HEK293 (cell line): ENCODE measurements at regions not wholly inside any gene's neighbourhood (a gene's known extent, or its start where the extent isn't known, plus 50 kb on each side); places are given as distances from the start of the nearest gene placed in this dataset.

Source experiments
- CTCF ChIA-PET: fragments of 350-600 bp; formaldehyde crosslinking; extraction: SDS; loops from one replicate; lab custom pipeline; 2021; ENCODE audit warnings: antibody characterized with exemption; lab: Yijun Ruan, JAX
- POLR2A ChIA-PET: fragments of 300-600 bp; formaldehyde crosslinking; extraction: SDS; loops from one replicate; lab custom pipeline; 2020; ENCODE audit warnings: antibody characterized with exemption, inconsistent platforms; lab: Yijun Ruan, JAX
- H3K27ac ChIP-seq: fragments of 200-500 bp; sonication (Bioruptor generic); 2 replicates; pipeline ENCODE4 v1.5.1; 2014; ENCODE audit warnings: low read depth, low read length, control low read depth, inconsistent platforms; ENCODE audit errors: extremely low read depth
- H3K36me3 ChIP-seq, 2 experiments: fragments of 200-500 bp in 1 of 2; sonication (Bioruptor generic) in 1 of 2; 1 replicate in 1 of 2; 2 replicates in 1 of 2; pipeline ENCODE4 v1.5.1; 2014 to 2017; ENCODE audit warnings: inconsistent platforms in 2 of 2, low read length in 2 of 2; ENCODE audit not compliant: control insufficient read depth in 2 of 2, insufficient read depth in 1 of 2
- H3K4me1 ChIP-seq: fragments of 200-500 bp; sonication (Bioruptor generic); 2 replicates; pipeline ENCODE4 v1.5.1; 2014; ENCODE audit warnings: mild to moderate bottlenecking, low read length, inconsistent platforms; ENCODE audit not compliant: control insufficient read depth, insufficient read depth
- H3K4me3 ChIP-seq: 2 replicates; pipeline ENCODE4 v1.5.1; 2011; ENCODE audit warnings: low read depth, mild to moderate bottlenecking, control low read depth, low read length, moderate library complexity
- H3K9me3 ChIP-seq: fragments of 200-500 bp; sonication (Bioruptor generic); 2 replicates; pipeline ENCODE4 v1.5.1; 2014; ENCODE audit warnings: low read depth, low read length, inconsistent platforms; ENCODE audit not compliant: control insufficient read depth, insufficient read depth
- ATF2 ChIP-seq: fragments of 450-650 bp; formaldehyde crosslinking; IDR thresholded peaks from 2 replicates; pipeline ENCODE4 v1.5.1; 2016; ENCODE audit warnings: missing biosample characterization, missing genetic modification characterization, low read depth
- GFI1B ChIP-seq: fragments of 450-650 bp; formaldehyde crosslinking; IDR thresholded peaks from 2 replicates; pipeline ENCODE4 v1.5.1; 2016; ENCODE audit warnings: missing biosample characterization, missing genetic modification characterization
- MZF1 ChIP-seq: fragments of 450-650 bp; formaldehyde crosslinking; IDR thresholded peaks from 2 replicates; pipeline ENCODE4 v1.5.1; 2017; ENCODE audit warnings: missing biosample characterization, missing genetic modification characterization, borderline replicate concordance
- PBX3 ChIP-seq: sonication (generic); formaldehyde crosslinking; IDR thresholded peaks from 2 replicates; pipeline ENCODE4 v1.8.1; 2022; ENCODE audit warnings: mild to moderate bottlenecking, moderate library complexity, missing genetic modification reagents
- REST ChIP-seq: fragments of 450-650 bp; formaldehyde crosslinking; IDR thresholded peaks from 2 replicates; pipeline ENCODE4 v1.5.1; 2016; ENCODE audit warnings: missing biosample characterization, missing genetic modification characterization
- TCF7L2 ChIP-seq: IDR thresholded peaks from 2 replicates; pipeline ENCODE4 v1.6.1; 2011; ENCODE audit warnings: low read depth, mild to moderate bottlenecking, inconsistent platforms, low read length, moderate library complexity, borderline replicate concordance
- ZBTB7A ChIP-seq: fragments of 450-650 bp; formaldehyde crosslinking; IDR thresholded peaks from 2 replicates; pipeline ENCODE4 v1.5.1; 2016; ENCODE audit warnings: low read depth, missing biosample characterization, missing genetic modification characterization
- ZFHX2 ChIP-seq: fragments of 450-650 bp; formaldehyde crosslinking; conservative IDR thresholded peaks from 2 replicates; pipeline ENCODE4 v1.5.1; 2016; ENCODE audit warnings: missing biosample characterization, missing genetic modification characterization
- ZNF112 ChIP-seq: fragments of 450-650 bp; formaldehyde crosslinking; IDR thresholded peaks from 2 replicates; pipeline ENCODE4 v1.5.0; 2017; ENCODE audit warnings: missing biosample characterization, missing genetic modification characterization
- ZNF174 ChIP-seq: fragments of 450-650 bp; formaldehyde crosslinking; IDR thresholded peaks from 2 replicates; pipeline ENCODE4 v1.5.0; 2017; ENCODE audit warnings: missing biosample characterization, mild to moderate bottlenecking, missing genetic modification characterization
- ZNF184 ChIP-seq: fragments of 450-650 bp; IDR thresholded peaks from 2 replicates; pipeline ENCODE4 v1.5.1; 2018; ENCODE audit warnings: missing biosample characterization, mild to moderate bottlenecking, missing genetic modification characterization
- ZNF221 ChIP-seq: fragments of 450-650 bp; formaldehyde crosslinking; IDR thresholded peaks from 2 replicates; pipeline ENCODE4 v1.5.1; 2017; ENCODE audit warnings: missing biosample characterization, missing genetic modification characterization, borderline replicate concordance
- ZNF274 ChIP-seq, 2 experiments: fragments of 200-500 bp in 1 of 2; fragments of 450-650 bp in 1 of 2; sonication (Bioruptor generic) in 1 of 2; formaldehyde crosslinking in 1 of 2; IDR thresholded peaks; 2 replicates each; pipeline versions ENCODE4 v1.5.1 to v1.6.1; 2014 to 2016; ENCODE audit warnings: borderline replicate concordance in 1 of 2, inconsistent platforms in 1 of 2, low read length in 1 of 2, missing biosample characterization in 1 of 2, missing genetic modification characterization in 1 of 2
- ZNF311 ChIP-seq: fragments of 450-650 bp; formaldehyde crosslinking; IDR thresholded peaks from 2 replicates; pipeline ENCODE4 v1.5.1; 2017; ENCODE audit warnings: missing biosample characterization, missing genetic modification characterization, borderline replicate concordance
- ZNF341 ChIP-seq: fragments of 450-650 bp; formaldehyde crosslinking; IDR thresholded peaks from 2 replicates; pipeline ENCODE4; 2016; ENCODE audit warnings: low read depth, missing biosample characterization, missing genetic modification characterization
- ZNF398 ChIP-seq: fragments of 450-650 bp; formaldehyde crosslinking; IDR thresholded peaks from 2 replicates; pipeline ENCODE4 v1.5.1; 2017; ENCODE audit warnings: missing biosample characterization, missing genetic modification characterization
- ZNF510 ChIP-seq: fragments of 450-650 bp; formaldehyde crosslinking; IDR thresholded peaks from 2 replicates; pipeline ENCODE4 v1.5.1; 2018; ENCODE audit warnings: mild to moderate bottlenecking, missing genetic modification characterization, missing biosample characterization; ENCODE audit not compliant: insufficient replicate concordance
- ZNF513 ChIP-seq: fragments of 450-650 bp; IDR thresholded peaks from 2 replicates; pipeline ENCODE4 v1.5.1; 2018; ENCODE audit warnings: missing biosample characterization, missing genetic modification characterization
- ZNF544 ChIP-seq: fragments of 450-650 bp; formaldehyde crosslinking; IDR thresholded peaks from 2 replicates; pipeline ENCODE4 v1.5.0; 2017; ENCODE audit warnings: missing biosample characterization, missing genetic modification characterization
- ZNF626 ChIP-seq: fragments of 450-650 bp; sonication (Bioruptor Pico); formaldehyde crosslinking; IDR thresholded peaks from 2 replicates; pipeline ENCODE4 v1.5.1; 2018; ENCODE audit warnings: missing biosample characterization, missing genetic modification characterization, inconsistent platforms
- ZNF664 ChIP-seq: fragments of 450-650 bp; formaldehyde crosslinking; IDR thresholded peaks from 2 replicates; pipeline ENCODE4 v1.5.1; 2016; ENCODE audit warnings: missing biosample characterization, missing genetic modification characterization
- ZNF677 ChIP-seq: fragments of 450-650 bp; IDR thresholded peaks from 2 replicates; pipeline ENCODE4 v1.5.0; 2018; ENCODE audit warnings: missing biosample characterization, mild to moderate bottlenecking, missing genetic modification characterization, moderate library complexity
- ZNF76 ChIP-seq: fragments of 450-650 bp; formaldehyde crosslinking; IDR thresholded peaks from 2 replicates; pipeline ENCODE4; 2016; ENCODE audit warnings: low read depth, missing biosample characterization, missing genetic modification characterization, borderline replicate concordance

- H3K9me3 ChIP-seq: no peaks in the 10 kb centered on the region
- no peaks in the 10 kb centered on the region for H3K36me3 ChIP-seq
- H3K27ac ChIP-seq: no peak overlapping the region
- ChIA-PET POLR2A (no interaction called here), CTCF (interaction anchor here (0.5 to 0.7 kb wide), 2 partner anchors 145 to 1372 kb away, joined by 3 read pairs; no protein-coding TSS in a partner anchor)
- no peaks in the 10 kb centered on the region for H3K4me1 ChIP-seq
- no peak overlapping the region for H3K4me3 ChIP-seq
- TF ChIP-seq MZF1 (tag by site-specific recombination) (no peak), ZNF221 (tag by site-specific recombination) (no peak), ZNF184 (tag by site-specific recombination) (no peak), GFI1B (tag by site-specific recombination) (no peak), ATF2 (tag by site-specific recombination) (no peak), ZNF398 (tag by site-specific recombination) (no peak), ZNF174 (tag by site-specific recombination) (no peak), ZNF510 (no peak), ZNF513 (no peak)
Observed at GRCh38 chr3:99418209-99418635, 220.2 kb upstream of the COL8A1 start.

GRCh38 chr3:99413504-99413903 lies 224.9 kb upstream of the COL8A1 start:
- POLR2A ChIA-PET: no interaction called here
- CTCF ChIA-PET: no interaction called here
- no peak overlapping the region for H3K27ac ChIP-seq
- no peaks in the 10 kb centered on the region for H3K9me3 ChIP-seq
- no peak overlapping the region for H3K4me3 ChIP-seq
- H3K36me3 ChIP-seq: no peaks in the 10 kb centered on the region
- H3K4me1 ChIP-seq: peaks cover 2% of the 10 kb centered on the region; the same call in 1 of the 2 replicates
- TF ChIP-seq ZNF76 (tag by site-specific recombination): no peak
- no peak for TF ChIP-seq ZNF544 (tag by site-specific recombination)
- no peak for TF ChIP-seq REST
- no peak for TF ChIP-seq ZFHX2 (tag by site-specific recombination)
- TF ChIP-seq ZBTB7A: no peak
- no peak for TF ChIP-seq PBX3
- no peak for TF ChIP-seq ZNF626 (tag by site-specific recombination)
- TF ChIP-seq ZNF341 (tag by site-specific recombination): no peak
- TF ChIP-seq ZNF664 (tag by site-specific recombination): no peak
- no peak for TF ChIP-seq ZNF274 (IDR thresholded peaks at IDR 0.05; ENCODE audit: low read length)
- TF ChIP-seq ZNF274 (tag by site-specific recombination; IDR thresholded peaks at IDR 0.05; ENCODE audit: borderline replicate concordance): no peak
- no peak for TF ChIP-seq ZNF398 (tag by site-specific recombination)
- no peak for TF ChIP-seq ZNF311 (tag by site-specific recombination)
- no peak for TF ChIP-seq TCF7L2
- no peak for TF ChIP-seq ZNF112 (tag by site-specific recombination)
- TF ChIP-seq ZNF677: no peak
